COLO668 (cell line): ENCODE measurements at regions not wholly inside any gene's neighbourhood (a gene's known extent, or its start where the extent isn't known, plus 50 kb on each side); places are given as distances from the start of the nearest gene placed in this dataset.
"Not testable (repeated sequence)": the region's sequence is repeated elsewhere in the genome, so short reads cannot be mapped to it uniquely, and the experiment has no call there.

Source experiments
- DNase-seq: peaks from one replicate; lab custom pipeline; 2025; ENCODE audit not compliant: unreplicated experiment; lab: John Stamatoyannopoulos, UW

GRCh38 chr1:119191325-119191724 is 50.9 kb upstream of the WARS2 start:
- DNase-seq: no peak

GRCh38 chr1:119204197-119204960 is 63.9 kb upstream of the WARS2 start:
- DNase-seq: no peak

- DNase-seq: no peak
Measured at GRCh38 chr1:119204961-119205357, 64.5 kb upstream of the WARS2 start.

- DNase-seq: no peak
Measured at GRCh38 chr1:119209061-119209460, 68.6 kb upstream of the WARS2 start.

- no peak for DNase-seq
Measured at GRCh38 chr1:119209596-119210295, 69.3 kb upstream of the WARS2 start.

GRCh38 chr1:119210296-119210649 is 69.8 kb upstream of the WARS2 start:
- DNase-seq: no peak

- DNase-seq: not testable (repeated sequence)
Measured at GRCh38 chr1:119213213-119213612, 72.8 kb upstream of the WARS2 start.

GRCh38 chr1:119214961-119215360 is 74.5 kb upstream of the WARS2 start:
- not testable (repeated sequence) for DNase-seq

- no peak for DNase-seq
Measured at GRCh38 chr1:119217309-119217828, 76.9 kb upstream of the WARS2 start.

- DNase-seq: no peak
Measured at GRCh38 chr1:119219711-119220110, 79.3 kb upstream of the WARS2 start.

GRCh38 chr1:119220991-119221390 is 80.5 kb upstream of the WARS2 start:
- DNase-seq: no peak

- DNase-seq: no peak
Measured at GRCh38 chr1:119222271-119222670, 81.8 kb upstream of the WARS2 start.

GRCh38 chr1:119225265-119225664 is 84.8 kb upstream of the WARS2 start:
- no peak for DNase-seq

- DNase-seq: no peak
Measured at GRCh38 chr1:119225831-119226230, 85.4 kb upstream of the WARS2 start.

- no peak for DNase-seq
Measured at GRCh38 chr1:119226321-119226720, 85.9 kb upstream of the WARS2 start.

GRCh38 chr1:119226913-119227312 is 86.5 kb upstream of the WARS2 start:
- DNase-seq: no peak

GRCh38 chr1:119227456-119227855 is 87.0 kb upstream of the WARS2 start:
- no peak for DNase-seq

- DNase-seq: no peak
Measured at GRCh38 chr1:119228335-119229080, 88.1 kb upstream of the WARS2 start.

GRCh38 chr1:119235120-119235519 is 94.7 kb upstream of the WARS2 start:
- no peak for DNase-seq

- DNase-seq: no peak
Measured at GRCh38 chr1:119245881-119246280, 105.4 kb upstream of the WARS2 start.

- DNase-seq: no peak
Measured at GRCh38 chr1:119249283-119249682, 108.8 kb upstream of the WARS2 start.

GRCh38 chr1:119250299-119250698 is 109.8 kb upstream of the WARS2 start:
- DNase-seq: no peak
